Transverse colon (tissue), 4 donors: ENCODE measurements at regions not wholly inside any gene's neighbourhood (a gene's known extent, or its start where the extent isn't known, plus 50 kb on each side); places are given as distances from the start of the nearest gene placed in this dataset.

Source experiments
- DNase-seq: peaks from one replicate; pipeline ENCODE4 v3.0.0-alpha.2; 2019
- H3K27ac ChIP-seq, 4 donors: fragments of 200-600 bp; sonication (generic); 2 replicates each; pipeline ENCODE4 v1.5.1; 2016 to 2018; ENCODE audit warnings: inconsistent platforms in 4 of 4
- H3K27me3 ChIP-seq: fragments of 200-600 bp; sonication (generic); 2 replicates; pipeline ENCODE4 v1.5.1; 2017; ENCODE audit warnings: inconsistent platforms
- H3K36me3 ChIP-seq, 4 donors: fragments of 200-600 bp; sonication (generic); 2 replicates each; pipeline ENCODE4 v1.5.1; 2017 to 2019; ENCODE audit warnings: inconsistent platforms in 4 of 4
- H3K4me1 ChIP-seq, 4 donors: fragments of 200-600 bp; sonication (generic); 2 replicates each; pipeline ENCODE4 v1.5.1; 2017 to 2020; ENCODE audit warnings: inconsistent platforms in 4 of 4
- H3K4me3 ChIP-seq, 4 donors: fragments of 200-600 bp; sonication (generic); 1 replicate in 1 of 4; 2 replicates in 3 of 4; pipeline versions ENCODE4 v1.5.1 to v1.6.1; 2017 to 2019; ENCODE audit warnings: inconsistent platforms in 4 of 4
- H3K9me3 ChIP-seq, 2 donors: fragments of 200-600 bp; sonication (generic); 2 replicates each; pipeline ENCODE4 v1.5.1; 2017 to 2019; ENCODE audit warnings: inconsistent platforms in 2 of 2
- EP300 ChIP-seq: sonication (generic); formaldehyde crosslinking; IDR thresholded peaks from one replicate; pipeline ENCODE4 v1.6.1; 2017; ENCODE audit warnings: antibody characterized with exemption, low read depth
- POLR2A ChIP-seq: fragments of 450-650 bp; IDR thresholded peaks from one replicate; pipeline ENCODE4 v1.6.1; 2016; ENCODE audit warnings: antibody characterized with exemption, mild to moderate bottlenecking, moderate library complexity
- POLR2AphosphoS5 ChIP-seq, 3 donors: sonication (generic); formaldehyde crosslinking; IDR thresholded peaks; one replicate each; pipeline ENCODE4 v1.6.1; 2016; ENCODE audit warnings: antibody characterized with exemption in 3 of 3
- WGBS, 2 donors: methylation state at CpG; one replicate each; pipeline ENCODE4 v1.1.5; 2018; ENCODE audit warnings: low coverage in 1 of 2; 5-methylcytosine and 5-hydroxymethylcytosine counted together
- in situ Hi-C, 4 donors: fragments of 200-750 bp; cut with MboI; loops; one replicate each; pipeline versions ENCODE4 v1.15.0 to v1.15.1; 2017; ENCODE audit warnings: low sequenced_read_pairs in 3 of 4, low pct_ligation_motif_present in 1 of 4, low pct_unique_long_range_greater_than_20kb in 1 of 4
- intact Hi-C: fragments of 100-400 bp; cut with DNase I; formaldehyde crosslinking; loops from one replicate; pipeline ENCODE4 v1.15.1; 2023; ENCODE audit warnings: low total_unique reads
- TF ChIP-seq, protein P1 (sequence below), 5 experiments: fragments of 200-600 bp in 3 of 5; fragments of 450-650 bp in 2 of 5; sonication (generic) in 3 of 5; IDR thresholded peaks; 1 replicate in 2 of 5; 2 replicates in 3 of 5; pipeline ENCODE4 v1.5.1; 2016 to 2017; ENCODE audit warnings: antibody characterized with exemption in 5 of 5, inconsistent platforms in 3 of 5, mild to moderate bottlenecking in 2 of 5, moderate library complexity in 1 of 5

- in situ Hi-C loops, result no loop called here
These were observed 356.7 kb downstream of the HRH4 start for GRCh38 chr18:24817150-24817549.

DNA sequence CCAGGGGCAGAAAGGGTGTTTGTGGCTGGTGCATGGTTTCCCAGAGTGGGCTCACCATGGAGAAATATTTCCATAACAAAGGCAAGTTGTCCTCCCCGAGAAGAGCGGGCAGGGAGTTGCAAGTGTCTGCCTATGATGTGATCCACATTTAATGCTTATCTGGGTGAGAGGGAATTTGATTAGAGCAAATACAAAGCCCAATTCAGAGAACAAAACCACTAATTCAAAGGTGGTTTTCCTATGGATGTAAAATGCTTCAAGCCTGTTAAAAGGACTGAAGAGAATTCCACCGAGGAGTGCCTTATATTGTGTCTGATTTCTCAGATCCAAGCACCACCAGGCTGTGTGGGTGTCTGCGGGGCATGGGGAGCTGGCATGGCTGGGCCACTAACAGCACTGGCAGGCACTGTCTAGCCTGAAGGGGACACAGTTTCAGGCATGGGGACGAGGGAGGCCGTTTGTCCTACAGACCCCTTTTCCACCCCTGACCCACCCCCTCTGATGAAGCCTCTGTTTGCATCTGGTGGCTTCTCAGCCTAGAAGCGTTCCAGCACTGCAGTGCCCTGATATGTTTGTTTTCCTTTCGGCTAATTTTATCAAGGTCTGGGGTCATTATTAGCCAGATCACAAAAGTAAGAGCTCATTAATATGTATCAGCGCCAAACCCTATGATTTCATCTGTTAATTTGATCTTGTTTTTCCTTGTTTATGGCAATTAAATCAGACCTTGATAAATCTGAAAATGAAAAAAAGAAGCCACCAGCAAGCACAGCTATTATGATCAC is 357.3 kb downstream of the HRH4 start:
- H3K9me3 ChIP-seq, result no peaks in the 10 kb centered on the region
- no peak overlapping the region for H3K27ac ChIP-seq
- TF ChIP-seq POLR2AphosphoS5 (IDR thresholded peaks at IDR 0.05) (no peak), POLR2A (no peak), EP300 (no peak)
- TF ChIP-seq, protein P1, sequence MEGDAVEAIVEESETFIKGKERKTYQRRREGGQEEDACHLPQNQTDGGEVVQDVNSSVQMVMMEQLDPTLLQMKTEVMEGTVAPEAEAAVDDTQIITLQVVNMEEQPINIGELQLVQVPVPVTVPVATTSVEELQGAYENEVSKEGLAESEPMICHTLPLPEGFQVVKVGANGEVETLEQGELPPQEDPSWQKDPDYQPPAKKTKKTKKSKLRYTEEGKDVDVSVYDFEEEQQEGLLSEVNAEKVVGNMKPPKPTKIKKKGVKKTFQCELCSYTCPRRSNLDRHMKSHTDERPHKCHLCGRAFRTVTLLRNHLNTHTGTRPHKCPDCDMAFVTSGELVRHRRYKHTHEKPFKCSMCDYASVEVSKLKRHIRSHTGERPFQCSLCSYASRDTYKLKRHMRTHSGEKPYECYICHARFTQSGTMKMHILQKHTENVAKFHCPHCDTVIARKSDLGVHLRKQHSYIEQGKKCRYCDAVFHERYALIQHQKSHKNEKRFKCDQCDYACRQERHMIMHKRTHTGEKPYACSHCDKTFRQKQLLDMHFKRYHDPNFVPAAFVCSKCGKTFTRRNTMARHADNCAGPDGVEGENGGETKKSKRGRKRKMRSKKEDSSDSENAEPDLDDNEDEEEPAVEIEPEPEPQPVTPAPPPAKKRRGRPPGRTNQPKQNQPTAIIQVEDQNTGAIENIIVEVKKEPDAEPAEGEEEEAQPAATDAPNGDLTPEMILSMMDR (IDR thresholded peaks at IDR 0.05), result no peak
- H3K4me3 ChIP-seq, result no peak overlapping the region
- intact Hi-C loops, result no loop called here
- DNase-seq, result no peak
- H3K4me1 ChIP-seq, result no peaks in the 10 kb centered on the region
- in situ Hi-C loops, result no loop called here
- H3K27me3 ChIP-seq, result no peaks in the 10 kb centered on the region
- H3K36me3 ChIP-seq, result no peaks in the 10 kb centered on the region
- WGBS, 2 donors, result 69 to 75% methylated on average over 7 to 9 of the region's 9 CpGs

More at GRCh38 chr18:24817150-24817549, 356.7 kb downstream of the HRH4 start:
- Histone ChIP-seq H3K36me3 (no peaks in the 10 kb centered on the region), H3K9me3 (no peaks in the 10 kb centered on the region), H3K27ac (no peak overlapping the region), H3K4me3 (no peak overlapping the region), H3K27me3 (no peaks in the 10 kb centered on the region), H3K4me1 (no peaks in the 10 kb centered on the region)
- DNase-seq, result no peak
- WGBS, 2 donors, result 59% methylated on average over 3 of the region's 3 CpGs; no CpG with 5 or more reads in 1 of the 2 donors
- intact Hi-C loops, result no loop called here
- no peak for TF ChIP-seq POLR2A
- TF ChIP-seq, protein P1 (IDR thresholded peaks at IDR 0.05), result no peak
- no peak for TF ChIP-seq EP300
- TF ChIP-seq POLR2AphosphoS5 (IDR thresholded peaks at IDR 0.05), result no peak

DNA sequence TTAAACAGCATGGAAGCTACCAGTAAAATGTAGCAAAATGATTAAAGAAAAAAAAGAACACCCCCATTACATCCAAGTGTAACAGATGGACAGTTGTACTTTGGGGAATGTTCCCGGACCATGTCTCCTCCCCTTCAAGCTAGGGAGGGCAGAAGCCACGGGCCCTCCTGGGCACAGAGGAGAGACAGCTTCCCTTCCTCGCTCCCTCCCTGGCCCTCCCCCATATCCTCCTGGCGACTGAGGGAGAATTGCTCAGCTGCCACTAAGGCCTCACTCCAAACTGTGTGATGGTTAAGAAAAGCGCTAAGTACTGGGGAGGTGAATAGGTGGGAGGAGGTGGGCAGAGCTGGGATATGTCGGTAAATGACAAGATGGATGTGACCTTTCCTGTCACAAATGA is 358.0 kb downstream of the HRH4 start:
- Histone ChIP-seq H3K27me3 (no peaks in the 10 kb centered on the region), H3K4me3 (no peak overlapping the region), H3K9me3 (no peaks in the 10 kb centered on the region), H3K4me1 (no peaks in the 10 kb centered on the region), H3K36me3 (no peaks in the 10 kb centered on the region), H3K27ac (no peak overlapping the region)
- 65 to 71% methylated on average over 1 to 6 of the region's 6 CpGs for WGBS, 2 donors
- TF ChIP-seq POLR2A (no peak), EP300 (no peak), POLR2AphosphoS5 (IDR thresholded peaks at IDR 0.05) (no peak)
- TF ChIP-seq, protein P1 (IDR thresholded peaks at IDR 0.05), result no peak
- in situ Hi-C loops, result no loop called here
- intact Hi-C loops, result no loop called here
- no peak for DNase-seq

DNA sequence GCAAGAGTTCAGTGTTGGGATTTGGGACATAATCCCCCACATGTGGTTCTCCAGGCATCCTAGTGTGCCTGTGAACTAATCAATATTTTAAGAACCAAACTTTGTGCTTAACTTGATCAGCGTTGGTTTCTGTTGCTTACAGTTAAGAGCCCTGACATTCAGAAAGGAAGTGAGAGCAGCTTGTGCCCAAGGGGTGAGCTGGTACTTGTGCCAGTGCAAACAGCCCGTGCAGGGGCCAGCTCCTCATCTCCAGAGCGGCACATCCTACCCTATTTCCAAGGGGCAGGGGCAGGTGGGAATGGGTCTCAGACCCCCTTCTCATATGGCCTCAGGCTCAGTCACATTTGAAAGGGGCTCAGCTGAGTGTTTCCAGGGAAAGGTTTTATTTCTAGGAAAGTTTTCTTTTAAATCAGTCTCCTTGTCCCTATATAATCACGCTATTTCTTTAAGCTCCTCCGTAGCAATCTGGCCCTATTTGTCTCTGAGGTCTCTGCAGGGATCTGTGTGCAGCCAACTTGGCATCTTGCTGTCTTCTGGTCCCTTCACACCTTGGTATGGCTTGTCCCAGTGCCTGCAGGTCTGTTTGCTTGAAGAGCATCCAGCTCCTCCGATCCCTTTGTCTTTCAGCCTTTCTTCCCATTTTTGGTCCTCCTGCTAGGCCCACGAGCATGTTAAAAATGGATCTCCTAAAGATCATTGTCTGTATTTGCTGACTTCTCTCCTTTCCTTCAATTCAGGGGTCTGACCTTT is 358.9 kb downstream of the HRH4 start:
- Histone ChIP-seq H3K9me3 (no peaks in the 10 kb centered on the region), H3K4me3 (no peak overlapping the region), H3K27me3 (no peaks in the 10 kb centered on the region), H3K27ac (no peak overlapping the region), H3K4me1 (no peaks in the 10 kb centered on the region), H3K36me3 (no peaks in the 10 kb centered on the region)
- in situ Hi-C loops (no loop called here), intact Hi-C loops (no loop called here)
- DNase-seq, result no peak
- 85 to 91% methylated on average over 3 to 7 of the region's 7 CpGs for WGBS, 2 donors
- TF ChIP-seq POLR2A, result no peak
- TF ChIP-seq, protein P1 (IDR thresholded peaks at IDR 0.05), result no peak
- no peak for TF ChIP-seq POLR2AphosphoS5 (IDR thresholded peaks at IDR 0.05)
- no peak for TF ChIP-seq EP300
